IMR-90 (cell line): ENCODE measurements at regions not wholly inside any gene's neighbourhood (a gene's known extent, or its start where the extent isn't known, plus 50 kb on each side); places are given as distances from the start of the nearest gene placed in this dataset.

Source experiments
- CTCF ChIP-seq: conservative IDR thresholded peaks from 2 replicates; pipeline ENCODE4 v1.5.1; 2012; ENCODE audit warnings: mild to moderate bottlenecking, low read depth, low read length, improper control_type of control experiment
- MXI1 ChIP-seq: IDR thresholded peaks from 2 replicates; pipeline ENCODE4 v1.6.1; 2012; ENCODE audit warnings: low read depth, mild to moderate bottlenecking, low read length, moderate library complexity, borderline replicate concordance

DNA sequence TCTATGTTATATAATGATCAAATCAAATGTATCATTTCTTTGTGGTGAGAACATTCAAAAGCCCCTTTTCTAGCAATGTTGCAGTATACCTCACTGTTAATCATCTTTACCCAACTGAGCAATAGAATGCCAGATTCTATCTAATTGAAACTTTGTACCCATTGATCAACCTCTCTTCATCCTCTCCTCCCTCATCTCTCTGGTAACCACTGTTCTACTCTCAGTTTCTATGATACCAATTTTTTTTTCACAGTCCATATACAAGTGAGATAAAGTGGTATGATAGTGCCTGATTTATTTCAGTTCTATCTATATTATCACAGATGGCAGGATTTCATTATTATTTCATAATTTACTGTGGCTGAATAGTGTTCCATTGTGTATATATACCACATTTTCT lies 209.8 kb downstream of the SPCS3 start:
- TF ChIP-seq CTCF (no peak), MXI1 (no peak)
